HEK293 (cell line): ENCODE measurements at regions not wholly inside any gene's neighbourhood (a gene's known extent, or its start where the extent isn't known, plus 50 kb on each side); places are given as distances from the start of the nearest gene placed in this dataset.

Experiments
- CTCF ChIP-seq: fragments of 450-650 bp; formaldehyde crosslinking; IDR thresholded peaks from 2 replicates; pipeline ENCODE4 v1.5.1; 2016; ENCODE audit warnings: missing biosample characterization, missing genetic modification characterization
- PATZ1 ChIP-seq: fragments of 450-650 bp; formaldehyde crosslinking; IDR thresholded peaks from 2 replicates; pipeline ENCODE4 v1.5.1; 2016; ENCODE audit warnings: missing biosample characterization, missing genetic modification characterization
- REST ChIP-seq: fragments of 450-650 bp; formaldehyde crosslinking; IDR thresholded peaks from 2 replicates; pipeline ENCODE4 v1.5.1; 2016; ENCODE audit warnings: missing biosample characterization, missing genetic modification characterization
- ZNF10 ChIP-seq: fragments of 450-650 bp; formaldehyde crosslinking; IDR thresholded peaks from 2 replicates; pipeline ENCODE4 v1.5.1; 2017; ENCODE audit warnings: missing biosample characterization, missing genetic modification characterization
- ZNF184 ChIP-seq: fragments of 450-650 bp; IDR thresholded peaks from 2 replicates; pipeline ENCODE4 v1.5.1; 2018; ENCODE audit warnings: missing biosample characterization, mild to moderate bottlenecking, missing genetic modification characterization
- ZNF274 ChIP-seq, 2 experiments: fragments of 200-500 bp in 1 of 2; fragments of 450-650 bp in 1 of 2; sonication (Bioruptor generic) in 1 of 2; formaldehyde crosslinking in 1 of 2; IDR thresholded peaks; 2 replicates each; pipeline versions ENCODE4 v1.5.1 to v1.6.1; 2014 to 2016; ENCODE audit warnings: borderline replicate concordance in 1 of 2, inconsistent platforms in 1 of 2, low read length in 1 of 2, missing biosample characterization in 1 of 2, missing genetic modification characterization in 1 of 2
- ZNF548 ChIP-seq: fragments of 450-650 bp; formaldehyde crosslinking; IDR thresholded peaks from 2 replicates; pipeline ENCODE4 v1.5.1; 2016; ENCODE audit warnings: missing biosample characterization, missing genetic modification characterization
- ZNF549 ChIP-seq: fragments of 450-650 bp; IDR thresholded peaks from 2 replicates; pipeline ENCODE4 v1.5.1; 2018; ENCODE audit warnings: missing biosample characterization, missing genetic modification characterization, mild to moderate bottlenecking, inconsistent platforms, moderate library complexity

GRCh38 chr4:18106620-18107019 is 85.1 kb upstream of the LCORL start:
- TF ChIP-seq CTCF (tag by site-specific recombination), result no peak
- no peak for TF ChIP-seq ZNF549 (tag by site-specific recombination)
- TF ChIP-seq PATZ1 (tag by site-specific recombination), result no peak
- TF ChIP-seq ZNF548, result no peak
- TF ChIP-seq ZNF10 (tag by site-specific recombination), result no peak
- TF ChIP-seq ZNF184, result no peak
- TF ChIP-seq ZNF274 (IDR thresholded peaks at IDR 0.05; ENCODE audit: low read length), result no peak
- no peak for TF ChIP-seq ZNF274 (tag by site-specific recombination; IDR thresholded peaks at IDR 0.05; ENCODE audit: borderline replicate concordance)
- no peak for TF ChIP-seq REST (tag by site-specific recombination)
